ENCODE measurements at regions not wholly inside any gene's neighbourhood (a gene's known extent, or its start where the extent isn't known, plus 50 kb on each side); places are given as distances from the start of the nearest gene placed in this dataset.

DNA sequence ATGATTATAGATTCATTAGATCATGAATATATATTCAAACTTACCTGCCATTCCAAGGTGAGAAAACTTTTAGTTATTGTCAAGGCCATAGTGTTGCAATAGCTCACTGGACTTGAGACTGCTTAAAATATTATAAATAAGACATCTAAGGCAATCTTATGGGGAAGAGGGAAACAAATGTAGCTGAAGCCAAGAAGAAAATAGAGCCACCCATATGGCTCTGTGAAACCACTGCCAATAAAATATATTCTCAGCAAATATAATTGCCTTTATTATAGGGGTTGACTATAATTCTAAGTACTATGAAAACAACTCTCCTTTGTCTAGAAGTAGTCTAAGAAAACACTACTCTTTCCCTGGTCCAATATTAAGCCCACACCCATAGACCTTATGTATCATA, 938.5 kb downstream of the FSTL5 start:
- no peak for FAIRE-seq
- H3K27ac ChIP-seq (ENCODE audit: low read depth in 2 of 2, low read length in 2 of 2), result no peak overlapping the region
- no peak for TF ChIP-seq CTCF (IDR thresholded peaks at IDR 0.05; ENCODE audit: borderline replicate concordance, extremely low read depth, insufficient read depth)
- H3K4me3 ChIP-seq (ENCODE audit: low read length in 3 of 3), result no peak overlapping the region
- no peaks in the 10 kb centered on the region for H3K36me3 ChIP-seq (ENCODE audit: control insufficient read depth in 2 of 3, insufficient read depth in 3 of 3, low read length in 3 of 3)
- intact Hi-C loops (cut with DNase I), result no loop called here
- DNase-seq, result no peak
- no peaks in the 10 kb centered on the region for H3K9me3 ChIP-seq (ENCODE audit: control insufficient read depth in 2 of 3, insufficient read depth in 1 of 3, low read length in 3 of 3)
- H3K27me3 ChIP-seq (ENCODE audit: control insufficient read depth, insufficient read depth, low read length), result no peaks in the 10 kb centered on the region
- no peaks in the 10 kb centered on the region for H3K4me1 ChIP-seq (ENCODE audit: control insufficient read depth in 2 of 3, insufficient read depth in 2 of 3, low read depth in 1 of 3, low read length in 3 of 3)
- H3K9ac ChIP-seq (ENCODE audit: low read length in 3 of 3), result no peak overlapping the region

DNA sequence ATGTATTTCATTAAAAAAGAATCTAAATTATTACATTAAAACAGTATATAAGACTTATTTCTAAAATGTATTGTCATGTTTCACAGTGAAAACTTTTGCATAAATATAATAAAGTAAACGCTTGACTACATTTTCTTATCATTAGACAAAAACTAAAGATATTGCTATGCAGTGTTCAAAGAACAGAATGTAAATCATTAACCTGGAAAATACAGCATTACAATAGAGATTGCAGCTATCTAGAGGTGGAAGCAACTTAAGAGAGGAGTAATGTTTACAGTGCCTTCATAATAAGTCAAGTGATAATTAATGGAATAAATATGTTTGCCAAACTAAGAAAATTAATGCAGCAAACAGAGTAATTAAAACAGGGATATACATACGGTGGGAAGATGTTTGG, 940.9 kb downstream of the FSTL5 start:
- no peak overlapping the region for H3K27ac ChIP-seq (ENCODE audit: low read depth in 2 of 2, low read length in 2 of 2)
- H3K9ac ChIP-seq (ENCODE audit: low read length in 3 of 3), result no peak overlapping the region
- intact Hi-C loops (cut with DNase I), result no loop called here
- FAIRE-seq, result no peak
- H3K4me1 ChIP-seq (ENCODE audit: control insufficient read depth in 2 of 3, insufficient read depth in 2 of 3, low read depth in 1 of 3, low read length in 3 of 3), result no peaks in the 10 kb centered on the region
- no peaks in the 10 kb centered on the region for H3K27me3 ChIP-seq (ENCODE audit: control insufficient read depth, insufficient read depth, low read length)
- H3K9me3 ChIP-seq (ENCODE audit: control insufficient read depth in 2 of 3, insufficient read depth in 1 of 3, low read length in 3 of 3), result no peaks in the 10 kb centered on the region
- no peak for DNase-seq
- no peak overlapping the region for H3K4me3 ChIP-seq (ENCODE audit: low read length in 3 of 3)
- H3K36me3 ChIP-seq (ENCODE audit: control insufficient read depth in 2 of 3, insufficient read depth in 3 of 3, low read length in 3 of 3), result no peaks in the 10 kb centered on the region
- TF ChIP-seq CTCF (IDR thresholded peaks at IDR 0.05; ENCODE audit: borderline replicate concordance, extremely low read depth, insufficient read depth), result no peak

GRCh38 chr4:161208564-161208963, 955.2 kb downstream of the FSTL5 start:
- Histone ChIP-seq H3K9ac (ENCODE audit: low read length in 3 of 3) (no peak overlapping the region), H3K9me3 (ENCODE audit: control insufficient read depth in 2 of 3, insufficient read depth in 1 of 3, low read length in 3 of 3) (no peaks in the 10 kb centered on the region), H3K27me3 (ENCODE audit: control insufficient read depth, insufficient read depth, low read length) (no peaks in the 10 kb centered on the region), H3K36me3 (ENCODE audit: control insufficient read depth in 2 of 3, insufficient read depth in 3 of 3, low read length in 3 of 3) (no peaks in the 10 kb centered on the region), H3K4me3 (ENCODE audit: low read length in 3 of 3) (no peak overlapping the region), H3K4me1 (ENCODE audit: control insufficient read depth in 2 of 3, insufficient read depth in 2 of 3, low read depth in 1 of 3, low read length in 3 of 3) (no peaks in the 10 kb centered on the region), H3K27ac (ENCODE audit: low read depth in 2 of 2, low read length in 2 of 2) (no peak overlapping the region)
- no peak for FAIRE-seq
- TF ChIP-seq CTCF (IDR thresholded peaks at IDR 0.05; ENCODE audit: borderline replicate concordance, extremely low read depth, insufficient read depth), result no peak
- no peak for DNase-seq
- intact Hi-C loops (cut with DNase I), result no loop called here

GRCh38 chr4:161206528-161207080, 957.2 kb downstream of the FSTL5 start:
- H3K9me3 ChIP-seq (ENCODE audit: control insufficient read depth in 2 of 3, insufficient read depth in 1 of 3, low read length in 3 of 3), result no peaks in the 10 kb centered on the region
- no peak overlapping the region for H3K4me3 ChIP-seq (ENCODE audit: low read length in 3 of 3)
- no peak for DNase-seq
- no peak overlapping the region for H3K9ac ChIP-seq (ENCODE audit: low read length in 3 of 3)
- FAIRE-seq, result no peak
- H3K27me3 ChIP-seq (ENCODE audit: control insufficient read depth, insufficient read depth, low read length), result no peaks in the 10 kb centered on the region
- H3K4me1 ChIP-seq (ENCODE audit: control insufficient read depth in 2 of 3, insufficient read depth in 2 of 3, low read depth in 1 of 3, low read length in 3 of 3), result no peaks in the 10 kb centered on the region
- no peak for TF ChIP-seq CTCF (IDR thresholded peaks at IDR 0.05; ENCODE audit: borderline replicate concordance, extremely low read depth, insufficient read depth)
- no peaks in the 10 kb centered on the region for H3K36me3 ChIP-seq (ENCODE audit: control insufficient read depth in 2 of 3, insufficient read depth in 3 of 3, low read length in 3 of 3)
- intact Hi-C loops (cut with DNase I), result no loop called here
- H3K27ac ChIP-seq (ENCODE audit: low read depth in 2 of 2, low read length in 2 of 2), result no peak overlapping the region

All from kidney (tissue), 13 donors.